ENCODE measurements at regions not wholly inside any gene's neighbourhood (a gene's known extent, or its start where the extent isn't known, plus 50 kb on each side); places are given as distances from the start of the nearest gene placed in this dataset.

- ATAC-seq (no peak), DNase-seq (no peak)
- no peak for TF ChIP-seq CTCF (IDR thresholded peaks at IDR 0.05)
- intact Hi-C loops (cut with DNase I, micrococcal nuclease), result no loop called here
- Histone ChIP-seq H3K9me3 (no peaks in the 10 kb centered on the region), H3K4me3 (no peak overlapping the region), H3K4me1 (ENCODE audit: low read depth) (no peaks in the 10 kb centered on the region), H3K36me3 (ENCODE audit: low read depth) (no peaks in the 10 kb centered on the region)
Measured at GRCh38 chr13:108426893-108427292, 157.4 kb downstream of the TNFSF13B start.

- ATAC-seq (no peak), DNase-seq (no peak)
- no peak overlapping the region for H3K4me3 ChIP-seq
- TF ChIP-seq CTCF (IDR thresholded peaks at IDR 0.05), result no peak
- H3K36me3 ChIP-seq (ENCODE audit: low read depth), result no peaks in the 10 kb centered on the region
- H3K4me1 ChIP-seq (ENCODE audit: low read depth), result no peaks in the 10 kb centered on the region
- no peaks in the 10 kb centered on the region for H3K9me3 ChIP-seq
- intact Hi-C loops (cut with DNase I, micrococcal nuclease), result no loop called here
Measured at GRCh38 chr13:108427355-108427754, 157.8 kb downstream of the TNFSF13B start.

- H3K4me3 ChIP-seq, result no peak overlapping the region
- intact Hi-C loops (cut with DNase I, micrococcal nuclease), result no loop called here
- H3K4me1 ChIP-seq (ENCODE audit: low read depth), result no peaks in the 10 kb centered on the region
- TF ChIP-seq CTCF (IDR thresholded peaks at IDR 0.05), result no peak
- no peaks in the 10 kb centered on the region for H3K36me3 ChIP-seq (ENCODE audit: low read depth)
- DNase-seq (no peak), ATAC-seq (no peak)
- no peaks in the 10 kb centered on the region for H3K9me3 ChIP-seq
Measured at GRCh38 chr13:108428691-108429090, 159.2 kb downstream of the TNFSF13B start.

- H3K4me3 ChIP-seq, result no peak overlapping the region
- intact Hi-C loops (cut with DNase I, micrococcal nuclease), result no loop called here
- no peak for ATAC-seq
- no peaks in the 10 kb centered on the region for H3K4me1 ChIP-seq (ENCODE audit: low read depth)
- no peak for DNase-seq
- H3K9me3 ChIP-seq, result no peaks in the 10 kb centered on the region
- TF ChIP-seq CTCF (IDR thresholded peaks at IDR 0.05), result no peak
- H3K36me3 ChIP-seq (ENCODE audit: low read depth), result no peaks in the 10 kb centered on the region
Measured at GRCh38 chr13:108433976-108434755, 164.6 kb downstream of the TNFSF13B start.

- H3K4me1 ChIP-seq (ENCODE audit: low read depth), result no peaks in the 10 kb centered on the region
- DNase-seq, result no peak
- ATAC-seq, result no peak
- no peaks in the 10 kb centered on the region for H3K9me3 ChIP-seq
- intact Hi-C loops (cut with DNase I, micrococcal nuclease), result no loop called here
- H3K4me3 ChIP-seq, result no peak overlapping the region
- no peak for TF ChIP-seq CTCF (IDR thresholded peaks at IDR 0.05)
- H3K36me3 ChIP-seq (ENCODE audit: low read depth), result no peaks in the 10 kb centered on the region
Measured at GRCh38 chr13:108435393-108436149, 166.1 kb downstream of the TNFSF13B start.
